Caco-2 (cell line): ENCODE measurements at regions not wholly inside any gene's neighbourhood (a gene's known extent, or its start where the extent isn't known, plus 50 kb on each side); places are given as distances from the start of the nearest gene placed in this dataset.

ENCODE experiments used
- BruUV-seq: library from RNA; stranded (reverse); fragments of 400-500 nt; replicated peaks from 2 replicates; lab custom pipeline; 2021; lab: Mats Ljungman, UMichigan
- CTCF ChIA-PET: fragments of 300-600 bp; sonication (Branson Sonifier 250); formaldehyde crosslinking; loops from one replicate; lab custom pipeline; 2022; ENCODE audit warnings: antibody characterized with exemption; lab: Charles Lee
- POLR2A ChIA-PET: fragments of 300-600 bp; sonication (Branson Sonifier 250); formaldehyde crosslinking; loops from one replicate; lab custom pipeline; 2022; ENCODE audit warnings: antibody characterized with exemption; lab: Charles Lee
- DNase-seq, 2 experiments: peaks; one replicate each; pipeline versions ENCODE4 v3.0.0 to v3.0.0-alpha.2; 2020 to 2022
- H3K27me3 ChIP-seq: replicated peaks from 2 replicates; pipeline ENCODE4 v1.6.0; 2011; ENCODE audit warnings: low read length; ENCODE audit not compliant: control insufficient read depth, insufficient read depth
- H3K36me3 ChIP-seq: 2 replicates; pipeline ENCODE4 v1.5.1; 2011; ENCODE audit warnings: low read length; ENCODE audit not compliant: control insufficient read depth, insufficient read depth
- H3K4me1 ChIP-seq: fragments of 250-450 bp; sonication (Bioruptor Pico); 2 replicates; pipeline ENCODE4 v1.5.1; 2020; ENCODE audit warnings: mild to moderate bottlenecking
- H3K4me3 ChIP-seq: 2 replicates; pipeline ENCODE4 v1.5.1; 2011; ENCODE audit warnings: low read depth, mild to moderate bottlenecking, control low read depth, low read length
- H3K9me3 ChIP-seq: fragments of 250-450 bp; sonication (Bioruptor Pico); 2 replicates; pipeline ENCODE4 v1.5.1; 2020; ENCODE audit warnings: mild to moderate bottlenecking, moderate library complexity
- H3K27ac Mint-ChIP-seq: one replicate; pipeline ENCODE4 v1.8.0; 2022; ENCODE audit warnings: mixed read lengths; ENCODE audit not compliant: unreplicated experiment
- H3K27me3 Mint-ChIP-seq: one replicate; pipeline ENCODE4 v1.8.0; 2022; ENCODE audit warnings: mixed read lengths; ENCODE audit not compliant: insufficient read depth, unreplicated experiment
- H3K36me3 Mint-ChIP-seq: one replicate; pipeline ENCODE4 v1.8.0; 2022; ENCODE audit warnings: mild to moderate bottlenecking, mixed read lengths; ENCODE audit not compliant: insufficient read depth, unreplicated experiment
- H3K4me1 Mint-ChIP-seq: one replicate; pipeline ENCODE4 v1.8.0; 2022; ENCODE audit warnings: low read depth, mixed read lengths; ENCODE audit not compliant: unreplicated experiment
- H3K4me3 Mint-ChIP-seq: one replicate; pipeline ENCODE4 v1.8.0; 2022; ENCODE audit warnings: mild to moderate bottlenecking, moderate library complexity, mixed read lengths; ENCODE audit not compliant: unreplicated experiment
- H3K9me3 Mint-ChIP-seq: one replicate; pipeline ENCODE4 v1.8.0; 2022; ENCODE audit warnings: mixed read lengths; ENCODE audit not compliant: unreplicated experiment
- intact Hi-C: fragments of 100-400 bp; cut with micrococcal nuclease; formaldehyde crosslinking; loops from one replicate; pipeline ENCODE4 v1.10.0; 2022; ENCODE audit not compliant: unreplicated experiment
- TF ChIP-seq, protein P1 (sequence below), 2 experiments: fragments of 200-600 bp in 1 of 2; IDR thresholded peaks; 1 replicate in 1 of 2; 2 replicates in 1 of 2; pipeline versions ENCODE4 v1.5.1 to v1.8.0; 2011 to 2022; ENCODE audit warnings: antibody characterized with exemption in 1 of 2, control low read depth in 1 of 2, inconsistent platforms in 1 of 2, low read depth in 1 of 2, low read length in 1 of 2, mild to moderate bottlenecking in 1 of 2, moderate library complexity in 1 of 2; ENCODE audit not compliant: insufficient read depth in 1 of 2, severe bottlenecking in 1 of 2, unreplicated experiment in 1 of 2

DNA sequence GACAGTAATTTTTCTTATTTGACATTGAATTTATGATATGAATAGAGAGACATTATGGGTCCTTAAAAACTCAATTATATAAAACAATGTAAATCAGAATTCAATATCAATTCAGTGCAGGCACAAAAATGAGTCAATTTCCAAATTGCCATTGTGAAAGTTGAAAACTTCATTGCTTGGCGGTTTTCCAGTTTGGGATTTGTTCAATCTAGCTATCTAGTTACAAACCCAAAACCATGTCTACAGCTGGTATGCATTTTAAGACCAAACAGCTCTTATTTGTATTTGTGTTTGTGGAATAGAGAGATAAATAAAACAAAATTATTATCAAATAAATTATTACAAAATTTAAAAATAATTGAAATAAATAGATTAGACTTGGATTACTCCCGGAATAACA, 1206.6 kb upstream of the RAG2 start:
- Mint-ChIP-seq H3K36me3 (no peaks in the 10 kb centered on the region), H3K4me3 (no peak overlapping the region), H3K4me1 (no peaks in the 10 kb centered on the region), H3K9me3 (no peaks in the 10 kb centered on the region), H3K27me3 (no peaks in the 10 kb centered on the region), H3K27ac (no peak overlapping the region)
- H3K27me3 ChIP-seq = no peaks in the 10 kb centered on the region
- intact Hi-C loops = no loop called here
- CTCF ChIA-PET = no interaction called here
- H3K4me3 ChIP-seq = no peak overlapping the region
- no peaks in the 10 kb centered on the region for H3K4me1 ChIP-seq
- H3K36me3 ChIP-seq = no peaks in the 10 kb centered on the region
- POLR2A ChIA-PET = no interaction called here
- no peaks in the 10 kb centered on the region; the same call in 1 of the 2 replicates for H3K9me3 ChIP-seq
- TF ChIP-seq, protein P1, sequence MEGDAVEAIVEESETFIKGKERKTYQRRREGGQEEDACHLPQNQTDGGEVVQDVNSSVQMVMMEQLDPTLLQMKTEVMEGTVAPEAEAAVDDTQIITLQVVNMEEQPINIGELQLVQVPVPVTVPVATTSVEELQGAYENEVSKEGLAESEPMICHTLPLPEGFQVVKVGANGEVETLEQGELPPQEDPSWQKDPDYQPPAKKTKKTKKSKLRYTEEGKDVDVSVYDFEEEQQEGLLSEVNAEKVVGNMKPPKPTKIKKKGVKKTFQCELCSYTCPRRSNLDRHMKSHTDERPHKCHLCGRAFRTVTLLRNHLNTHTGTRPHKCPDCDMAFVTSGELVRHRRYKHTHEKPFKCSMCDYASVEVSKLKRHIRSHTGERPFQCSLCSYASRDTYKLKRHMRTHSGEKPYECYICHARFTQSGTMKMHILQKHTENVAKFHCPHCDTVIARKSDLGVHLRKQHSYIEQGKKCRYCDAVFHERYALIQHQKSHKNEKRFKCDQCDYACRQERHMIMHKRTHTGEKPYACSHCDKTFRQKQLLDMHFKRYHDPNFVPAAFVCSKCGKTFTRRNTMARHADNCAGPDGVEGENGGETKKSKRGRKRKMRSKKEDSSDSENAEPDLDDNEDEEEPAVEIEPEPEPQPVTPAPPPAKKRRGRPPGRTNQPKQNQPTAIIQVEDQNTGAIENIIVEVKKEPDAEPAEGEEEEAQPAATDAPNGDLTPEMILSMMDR (IDR thresholded peaks at IDR 0.05; ENCODE audit: insufficient read depth in 1 of 2, low read depth in 1 of 2, low read length in 1 of 2, severe bottlenecking in 1 of 2, unreplicated experiment in 1 of 2) = no peak
- no peak for DNase-seq
- BruUV-seq = no TSS peak

DNA sequence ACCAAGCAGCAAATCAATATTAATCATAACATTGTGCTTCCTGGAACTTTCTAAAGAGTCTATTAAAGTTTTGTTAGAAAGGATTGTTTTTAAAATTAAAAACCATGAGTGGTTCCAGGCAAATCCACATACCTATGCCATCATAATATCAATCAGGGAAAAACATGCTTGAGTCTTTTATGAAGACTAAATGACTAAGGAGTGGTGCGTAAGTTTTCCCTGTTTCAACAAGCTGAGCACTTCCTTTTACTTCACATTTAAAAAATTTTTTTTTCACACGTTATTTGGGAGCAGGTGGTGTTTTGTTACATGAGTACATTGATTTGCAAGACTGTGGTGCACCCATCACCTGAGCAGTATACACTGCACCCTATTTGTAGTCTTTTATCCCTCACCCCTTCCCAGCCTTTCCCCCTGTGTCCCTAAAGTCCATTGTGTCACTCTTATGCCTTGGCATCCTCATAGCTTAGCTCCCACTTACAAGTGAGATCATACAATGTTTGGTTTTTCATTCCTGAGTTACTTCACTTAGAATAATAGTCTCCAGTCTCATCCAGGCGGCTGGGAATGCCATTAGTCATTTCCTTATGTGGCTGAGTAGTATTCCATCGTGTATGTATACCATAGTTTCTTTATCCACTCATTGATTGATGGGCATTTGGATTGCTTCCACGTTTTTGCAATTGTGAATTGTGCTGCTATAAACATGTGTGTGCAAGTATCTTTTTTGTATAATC, 1190.3 kb upstream of the RAG2 start:
- no TSS peak for BruUV-seq
- no peak for DNase-seq
- no peaks in the 10 kb centered on the region for H3K27me3 ChIP-seq
- ChIA-PET POLR2A (no interaction called here), CTCF (no interaction called here)
- TF ChIP-seq, protein P1 (IDR thresholded peaks at IDR 0.05; ENCODE audit: insufficient read depth in 1 of 2, low read depth in 1 of 2, low read length in 1 of 2, severe bottlenecking in 1 of 2, unreplicated experiment in 1 of 2) = no peak
- intact Hi-C loops = no loop called here
- Mint-ChIP-seq H3K27me3 (no peaks in the 10 kb centered on the region), H3K4me1 (no peaks in the 10 kb centered on the region), H3K36me3 (no peaks in the 10 kb centered on the region), H3K4me3 (no peak overlapping the region), H3K27ac (no peak overlapping the region), H3K9me3 (peaks cover 40% of the 10 kb centered on the region)
- no peaks in the 10 kb centered on the region for H3K4me1 ChIP-seq
- no peaks in the 10 kb centered on the region for H3K36me3 ChIP-seq
- no peak overlapping the region for H3K4me3 ChIP-seq
- no peaks in the 10 kb centered on the region for H3K9me3 ChIP-seq

DNA sequence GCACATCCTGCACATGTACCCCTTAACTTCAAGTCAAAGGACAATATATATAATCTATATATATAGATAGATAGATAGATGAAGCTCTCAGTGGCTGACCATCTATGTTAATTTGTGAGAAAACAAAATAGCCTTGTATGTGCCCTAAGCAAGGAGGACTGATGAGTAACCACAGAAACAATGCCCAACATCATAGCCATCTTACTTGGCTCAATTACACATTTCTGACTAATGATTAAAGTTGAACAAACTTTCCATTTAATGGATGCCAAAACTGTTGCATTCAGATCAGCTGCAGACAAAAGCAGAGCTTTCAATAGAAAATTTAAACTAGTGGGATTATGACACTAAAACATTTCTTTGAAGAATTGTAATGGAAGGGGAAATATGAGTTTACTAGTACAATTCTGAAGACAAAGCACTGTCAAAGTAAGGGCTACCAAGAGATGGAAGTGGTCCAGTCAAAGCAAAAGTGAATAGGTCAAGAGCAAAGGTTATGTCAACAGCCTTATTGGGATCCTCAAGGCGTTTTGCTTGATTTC, 1188.2 kb upstream of the RAG2 start:
- POLR2A ChIA-PET = no interaction called here
- no peaks in the 10 kb centered on the region for H3K36me3 Mint-ChIP-seq
- BruUV-seq = no TSS peak
- H3K36me3 ChIP-seq = no peaks in the 10 kb centered on the region
- H3K9me3 ChIP-seq = no peaks in the 10 kb centered on the region
- H3K4me3 ChIP-seq = no peak overlapping the region
- TF ChIP-seq, protein P1 (IDR thresholded peaks at IDR 0.05; ENCODE audit: insufficient read depth in 1 of 2, low read depth in 1 of 2, low read length in 1 of 2, severe bottlenecking in 1 of 2, unreplicated experiment in 1 of 2) = no peak
- no peak overlapping the region for H3K4me3 Mint-ChIP-seq
- H3K27me3 Mint-ChIP-seq = no peaks in the 10 kb centered on the region
- intact Hi-C loops = no loop called here
- no peaks in the 10 kb centered on the region for H3K4me1 ChIP-seq
- CTCF ChIA-PET = no interaction called here
- no peaks in the 10 kb centered on the region for H3K4me1 Mint-ChIP-seq
- DNase-seq = no peak
- no peaks in the 10 kb centered on the region for H3K27me3 ChIP-seq
- H3K9me3 Mint-ChIP-seq = peaks cover 53% of the 10 kb centered on the region
- H3K27ac Mint-ChIP-seq = no peak overlapping the region
